Colonic mucosa (tissue), 4 donors: ENCODE measurements at regions not wholly inside any gene's neighbourhood (a gene's known extent, or its start where the extent isn't known, plus 50 kb on each side); places are given as distances from the start of the nearest gene placed in this dataset.

Experiments used
- DNase-seq: peaks from one replicate; pipeline ENCODE4 v3.0.0-alpha.2; 2020
- H3K27ac ChIP-seq: fragments of 200-600 bp; one replicate; pipeline ENCODE4 v1.8.0; 2021
- H3K27me3 ChIP-seq: fragments of 200-600 bp; one replicate; pipeline ENCODE4 v1.8.0; 2021
- H3K36me3 ChIP-seq: fragments of 200-600 bp; one replicate; pipeline ENCODE4 v1.8.0; 2021
- H3K4me1 ChIP-seq: fragments of 200-600 bp; one replicate; pipeline ENCODE4 v1.8.0; 2021; ENCODE audit warnings: mild to moderate bottlenecking
- H3K4me3 ChIP-seq: fragments of 200-600 bp; one replicate; pipeline ENCODE4 v1.8.0; 2021
- H3K9ac ChIP-seq, 2 donors: one replicate each; pipeline ENCODE4 v1.7.0; 2013; ENCODE audit warnings: control low read depth in 2 of 2, low read depth in 2 of 2, low read length in 2 of 2
- H3K9me3 ChIP-seq: fragments of 200-600 bp; one replicate; pipeline ENCODE4 v1.8.0; 2021
- intact Hi-C: fragments of 100-400 bp; cut with DNase I; formaldehyde crosslinking; loops from one replicate; pipeline ENCODE4 v1.14.1; 2022
- TF ChIP-seq, protein P1 (sequence below): fragments of 200-600 bp; IDR thresholded peaks from one replicate; pipeline ENCODE4 v1.8.0; 2022; ENCODE audit warnings: antibody characterized with exemption, mild to moderate bottlenecking
- donor health status: healthy.
- donor health status: DM: no; HTN: no; CAD: no.
- donor health status: DM: no; HTN: no; CAD: no.

DNA sequence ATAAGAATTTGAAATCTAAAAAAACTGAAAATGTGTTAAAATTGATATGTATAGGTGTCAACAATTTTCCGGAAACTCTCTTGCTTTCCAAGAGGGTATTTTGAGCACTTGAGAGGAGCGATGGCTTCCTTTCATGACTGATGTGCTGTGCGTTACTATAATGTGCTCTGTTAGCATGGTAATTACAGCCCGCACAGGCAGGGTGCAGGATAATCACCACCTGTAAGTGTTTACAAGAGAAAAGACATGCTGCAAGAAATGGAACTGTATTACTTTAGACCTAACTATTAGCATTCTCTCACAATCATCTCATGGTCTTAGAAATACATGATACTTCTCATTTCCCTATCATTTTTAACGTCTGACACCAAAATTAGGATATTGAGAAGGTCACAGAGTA is 92.4 kb upstream of the ADARB2 start:
- Histone ChIP-seq H3K36me3 (no peaks in the 10 kb centered on the region), H3K9me3 (no peaks in the 10 kb centered on the region), H3K27ac (no peak overlapping the region), H3K9ac (no peak overlapping the region), H3K27me3 (no peaks in the 10 kb centered on the region), H3K4me3 (no peak overlapping the region), H3K4me1 (no peaks in the 10 kb centered on the region)
- DNase-seq = no peak
- intact Hi-C loops = no loop called here
- TF ChIP-seq, protein P1, sequence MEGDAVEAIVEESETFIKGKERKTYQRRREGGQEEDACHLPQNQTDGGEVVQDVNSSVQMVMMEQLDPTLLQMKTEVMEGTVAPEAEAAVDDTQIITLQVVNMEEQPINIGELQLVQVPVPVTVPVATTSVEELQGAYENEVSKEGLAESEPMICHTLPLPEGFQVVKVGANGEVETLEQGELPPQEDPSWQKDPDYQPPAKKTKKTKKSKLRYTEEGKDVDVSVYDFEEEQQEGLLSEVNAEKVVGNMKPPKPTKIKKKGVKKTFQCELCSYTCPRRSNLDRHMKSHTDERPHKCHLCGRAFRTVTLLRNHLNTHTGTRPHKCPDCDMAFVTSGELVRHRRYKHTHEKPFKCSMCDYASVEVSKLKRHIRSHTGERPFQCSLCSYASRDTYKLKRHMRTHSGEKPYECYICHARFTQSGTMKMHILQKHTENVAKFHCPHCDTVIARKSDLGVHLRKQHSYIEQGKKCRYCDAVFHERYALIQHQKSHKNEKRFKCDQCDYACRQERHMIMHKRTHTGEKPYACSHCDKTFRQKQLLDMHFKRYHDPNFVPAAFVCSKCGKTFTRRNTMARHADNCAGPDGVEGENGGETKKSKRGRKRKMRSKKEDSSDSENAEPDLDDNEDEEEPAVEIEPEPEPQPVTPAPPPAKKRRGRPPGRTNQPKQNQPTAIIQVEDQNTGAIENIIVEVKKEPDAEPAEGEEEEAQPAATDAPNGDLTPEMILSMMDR = no peak

DNA sequence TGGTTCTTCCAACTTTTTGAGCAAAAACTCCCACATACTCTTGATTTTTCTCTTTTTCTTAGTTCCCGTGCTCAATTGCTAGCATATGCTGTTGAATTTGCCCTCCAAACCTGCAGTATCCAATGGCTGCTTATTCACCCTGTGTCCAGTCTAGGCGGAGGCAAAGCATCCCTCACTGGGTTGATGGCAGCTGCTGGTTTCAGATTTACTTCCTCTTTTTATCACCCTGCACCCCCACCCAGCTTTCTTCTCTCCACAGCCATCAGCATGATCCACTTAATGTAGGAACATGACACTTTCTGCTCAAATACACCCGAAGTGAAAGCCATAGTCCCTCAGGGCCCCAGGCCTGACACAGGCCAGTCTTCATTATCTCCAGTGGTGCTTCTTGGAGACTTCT is 87.6 kb upstream of the ADARB2 start:
- no peak for DNase-seq
- TF ChIP-seq, protein P1 = no peak
- Histone ChIP-seq H3K9ac (no peak overlapping the region), H3K9me3 (no peaks in the 10 kb centered on the region), H3K27ac (no peak overlapping the region), H3K4me3 (no peak overlapping the region), H3K27me3 (no peaks in the 10 kb centered on the region), H3K4me1 (no peaks in the 10 kb centered on the region), H3K36me3 (no peaks in the 10 kb centered on the region)
- intact Hi-C loops = no loop called here

DNA sequence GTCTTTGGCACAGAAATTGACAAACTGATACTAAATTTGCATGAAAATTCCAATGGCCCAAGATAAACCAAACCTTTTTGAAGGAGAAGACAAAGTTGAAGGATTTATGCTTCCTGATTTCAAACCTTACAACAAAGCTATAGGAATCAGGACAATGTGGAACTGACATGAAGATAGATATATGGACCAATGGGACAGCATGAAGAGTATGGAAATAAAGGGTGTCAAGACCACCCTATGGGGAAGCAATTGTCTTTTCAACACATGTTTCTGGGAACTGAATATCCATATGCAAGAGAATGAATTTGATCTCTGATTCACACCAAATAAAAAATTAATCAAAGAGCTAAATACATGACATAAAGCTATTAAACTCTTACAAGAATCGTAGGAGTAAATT is 77.2 kb upstream of the ADARB2 start:
- Histone ChIP-seq H3K36me3 (no peaks in the 10 kb centered on the region), H3K4me1 (no peaks in the 10 kb centered on the region), H3K9ac (no peak overlapping the region), H3K9me3 (no peaks in the 10 kb centered on the region), H3K4me3 (no peak overlapping the region), H3K27ac (no peak overlapping the region), H3K27me3 (no peaks in the 10 kb centered on the region)
- TF ChIP-seq, protein P1 = no peak
- intact Hi-C loops = no loop called here
- DNase-seq = no peak

DNA sequence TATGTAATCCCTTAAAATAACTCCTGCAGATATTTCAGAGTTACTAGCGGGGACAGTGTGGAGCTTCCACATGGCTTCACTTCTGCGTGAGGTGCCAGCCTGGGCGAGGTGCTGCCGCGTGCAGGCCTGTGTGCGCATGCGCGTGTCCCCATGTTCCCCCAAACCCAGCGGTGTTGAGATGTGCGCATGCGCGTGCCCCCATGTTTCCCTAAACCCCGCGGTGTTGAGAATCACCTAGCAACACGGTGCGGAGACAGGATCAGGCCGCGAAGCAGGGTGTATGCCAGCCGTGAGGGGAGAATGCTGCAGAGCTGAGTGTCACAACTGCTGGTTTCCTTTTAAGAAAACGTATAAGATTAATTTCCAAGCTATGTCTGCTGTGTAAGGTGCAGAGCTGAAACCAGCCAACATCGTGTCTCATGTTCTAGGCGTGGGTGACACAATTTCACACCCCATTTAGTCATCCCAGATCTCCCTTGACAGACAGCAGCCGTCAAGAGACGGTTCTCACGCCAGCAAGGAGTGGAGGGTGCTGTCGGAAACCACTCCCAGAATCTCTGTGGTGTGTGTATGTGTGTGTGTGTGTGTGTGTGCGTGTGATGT is 71.9 kb upstream of the ADARB2 start:
- no peak overlapping the region for H3K4me3 ChIP-seq
- H3K9me3 ChIP-seq = no peaks in the 10 kb centered on the region
- intact Hi-C loops = no loop called here
- TF ChIP-seq, protein P1 = no peak
- DNase-seq = no peak
- no peaks in the 10 kb centered on the region for H3K27me3 ChIP-seq
- no peaks in the 10 kb centered on the region for H3K36me3 ChIP-seq
- H3K27ac ChIP-seq = no peak overlapping the region
- H3K4me1 ChIP-seq = no peaks in the 10 kb centered on the region
- no peak overlapping the region for H3K9ac ChIP-seq

DNA sequence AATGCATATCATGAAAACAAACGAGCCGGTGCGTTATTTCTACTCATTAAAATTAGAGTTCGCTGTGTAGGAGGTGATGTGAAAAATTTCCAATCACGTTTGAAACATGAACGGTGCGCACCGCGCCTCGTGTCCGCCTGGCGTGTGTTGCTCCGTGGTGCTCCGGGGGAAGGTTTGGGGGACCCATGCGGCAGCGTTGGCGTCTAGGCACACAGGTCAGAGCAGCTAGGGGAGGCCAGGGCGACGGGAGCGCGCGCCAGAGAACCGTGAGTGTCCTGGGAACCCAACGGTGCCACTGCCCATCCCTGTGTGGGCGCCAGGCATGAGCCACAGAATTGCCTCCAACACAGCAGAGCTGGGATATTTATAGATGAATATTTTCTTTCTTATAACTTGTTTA is 70.6 kb upstream of the ADARB2 start:
- intact Hi-C loops = no loop called here
- Histone ChIP-seq H3K4me1 (no peaks in the 10 kb centered on the region), H3K27me3 (no peaks in the 10 kb centered on the region), H3K27ac (no peak overlapping the region), H3K36me3 (no peaks in the 10 kb centered on the region), H3K4me3 (no peak overlapping the region), H3K9ac (no peak overlapping the region), H3K9me3 (no peaks in the 10 kb centered on the region)
- TF ChIP-seq, protein P1 = no peak
- DNase-seq = no peak
